HG03060 (cell line): ENCODE measurements at regions not wholly inside any gene's neighbourhood (a gene's known extent, or its start where the extent isn't known, plus 50 kb on each side); places are given as distances from the start of the nearest gene placed in this dataset.
"Not testable (repeated sequence)": the region's sequence is repeated elsewhere in the genome, so short reads cannot be mapped to it uniquely, and the experiment has no call there.

Source experiments
- ATAC-seq: cut with Tn5 transposase; IDR thresholded peaks from one replicate; pipeline ENCODE4 v1.9.1; 2021; ENCODE audit warnings: low read depth, moderate number of reproducible peaks; ENCODE audit not compliant: unreplicated experiment

DNA sequence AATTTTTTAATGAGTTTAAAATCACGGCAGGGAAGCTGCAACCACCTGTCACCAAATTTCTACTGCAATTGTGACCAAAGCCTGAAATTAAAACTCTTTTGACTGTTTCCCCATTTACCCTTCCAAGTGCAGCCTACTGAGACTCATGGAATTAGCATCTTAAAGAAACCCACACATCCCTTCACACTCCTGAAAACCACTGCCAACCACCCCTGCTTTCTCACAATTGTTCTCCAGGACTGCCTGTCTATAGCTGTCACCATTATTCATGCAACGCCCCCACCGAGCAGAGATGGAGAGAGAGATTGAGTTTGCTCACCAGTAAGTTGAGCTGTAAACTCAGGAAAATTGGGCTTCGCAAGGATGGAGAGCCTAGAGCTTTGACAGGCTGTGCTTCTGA, 383.8 kb upstream of the SORCS1 start:
- no peak for ATAC-seq

DNA sequence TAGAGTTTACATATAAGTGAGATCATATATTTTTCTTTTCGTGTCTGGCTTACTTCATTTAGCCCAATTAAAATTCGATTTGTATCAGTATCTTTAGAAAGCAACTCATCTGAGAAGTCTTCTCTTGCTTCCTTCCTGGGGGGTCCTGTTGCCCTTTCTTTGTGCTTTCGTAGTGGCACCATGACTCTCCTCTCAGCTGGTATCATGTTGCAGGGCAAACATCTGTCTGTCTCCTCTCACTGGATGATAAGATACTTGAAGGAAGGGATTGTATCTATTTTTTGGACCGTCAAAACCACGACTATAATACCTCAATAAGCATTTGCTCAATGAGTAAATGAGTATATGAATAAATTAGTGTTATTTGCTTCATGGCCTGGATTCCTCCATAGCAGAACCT, 382.5 kb upstream of the SORCS1 start:
- no peak for ATAC-seq

DNA sequence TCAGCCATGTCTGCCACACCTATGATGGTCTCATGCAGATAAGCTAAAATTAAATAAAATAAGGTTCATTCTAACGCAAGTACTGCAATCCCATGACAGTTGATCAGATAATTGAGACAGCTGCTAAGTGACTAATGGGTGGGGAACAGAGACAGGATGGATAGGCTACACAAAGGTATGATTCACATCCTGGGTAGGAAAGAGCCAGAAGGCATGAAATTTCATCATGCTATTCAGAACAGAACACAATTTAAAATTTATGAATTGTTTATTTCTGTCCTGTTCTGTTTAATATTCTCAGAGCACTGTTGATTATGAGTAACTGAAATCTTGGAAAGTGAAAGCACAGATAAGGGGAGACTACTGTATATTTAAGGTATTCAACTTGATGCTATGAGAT, 381.8 kb upstream of the SORCS1 start:
- ATAC-seq: no peak

DNA sequence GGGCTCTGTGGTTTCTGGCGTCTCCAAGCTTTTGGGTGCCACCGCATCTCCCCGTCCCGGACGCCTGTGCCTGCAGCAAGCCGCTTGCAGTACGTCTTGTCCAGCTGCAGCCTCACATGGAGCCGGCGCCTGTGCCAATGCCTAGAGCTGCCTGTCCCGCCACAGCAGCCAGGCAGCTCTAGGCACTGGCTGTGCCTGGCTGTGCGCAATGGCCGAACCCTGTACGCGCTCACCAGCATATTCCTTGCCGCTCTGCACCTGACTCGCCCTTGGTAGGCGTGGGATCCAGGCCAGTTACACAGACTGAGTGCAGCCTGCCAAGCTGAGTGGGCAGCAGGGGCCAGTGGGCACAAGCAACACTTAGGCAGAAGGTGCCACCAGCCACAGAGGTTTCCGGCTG, 381.2 kb upstream of the SORCS1 start:
- no peak for ATAC-seq

DNA sequence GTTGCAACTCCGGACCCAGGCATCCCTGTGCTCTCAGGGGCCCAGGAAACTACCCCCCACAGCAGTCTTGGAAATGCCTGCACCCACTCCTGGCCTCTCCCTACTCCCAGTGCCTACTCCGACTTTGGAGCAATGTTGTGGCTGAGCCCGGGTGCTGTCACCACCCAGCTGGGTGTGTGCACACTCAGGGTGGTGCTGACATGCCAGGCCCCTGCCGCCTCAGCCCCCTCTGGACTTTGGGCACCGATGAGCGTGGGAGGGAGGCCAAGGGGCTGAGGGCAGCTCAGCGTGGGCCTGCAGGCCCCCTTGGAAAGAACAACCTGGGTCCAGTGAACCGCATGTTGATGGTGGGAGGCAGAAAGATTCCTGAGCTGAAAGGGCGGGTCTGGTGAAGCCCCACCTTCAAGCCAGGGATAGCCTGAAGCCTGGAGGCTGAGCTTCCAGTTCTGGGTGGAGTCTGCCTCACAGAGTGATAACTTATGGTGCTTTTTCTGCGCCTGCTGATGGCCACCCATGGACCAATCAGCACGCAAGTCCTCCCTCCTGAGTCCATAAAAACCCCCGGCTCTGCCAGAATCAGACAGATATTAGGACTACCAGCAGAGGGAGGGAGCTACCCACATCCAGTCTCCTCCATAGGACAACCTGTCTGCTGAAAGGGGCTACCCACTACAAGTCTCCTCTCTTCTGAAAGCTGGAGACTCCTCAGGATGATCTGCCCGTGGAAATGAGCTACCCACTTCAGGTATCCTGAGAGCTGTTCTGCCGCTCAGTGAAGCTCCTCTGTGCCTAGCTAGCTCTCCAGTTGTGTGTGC, 380.4 kb upstream of the SORCS1 start:
- no peak for ATAC-seq

DNA sequence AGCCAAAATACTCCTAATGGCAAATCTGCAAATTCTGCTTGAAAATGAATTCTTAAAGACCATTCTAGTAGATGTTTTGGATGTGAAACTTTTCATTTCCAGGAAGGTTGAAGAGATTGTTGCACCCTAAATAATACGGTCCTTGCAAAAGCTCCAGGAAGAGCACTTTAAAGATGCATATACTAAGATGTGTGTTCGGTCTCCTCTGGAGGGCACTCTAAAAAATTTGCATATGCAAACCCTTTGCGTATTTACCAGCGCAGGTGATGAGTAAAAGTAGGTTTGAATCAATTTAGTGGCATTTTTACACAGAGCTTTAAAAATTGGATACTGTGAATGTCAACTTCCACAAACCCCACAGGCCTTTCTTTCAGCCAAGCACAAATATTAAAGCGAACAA, 378.1 kb upstream of the SORCS1 start:
- ATAC-seq: no peak

DNA sequence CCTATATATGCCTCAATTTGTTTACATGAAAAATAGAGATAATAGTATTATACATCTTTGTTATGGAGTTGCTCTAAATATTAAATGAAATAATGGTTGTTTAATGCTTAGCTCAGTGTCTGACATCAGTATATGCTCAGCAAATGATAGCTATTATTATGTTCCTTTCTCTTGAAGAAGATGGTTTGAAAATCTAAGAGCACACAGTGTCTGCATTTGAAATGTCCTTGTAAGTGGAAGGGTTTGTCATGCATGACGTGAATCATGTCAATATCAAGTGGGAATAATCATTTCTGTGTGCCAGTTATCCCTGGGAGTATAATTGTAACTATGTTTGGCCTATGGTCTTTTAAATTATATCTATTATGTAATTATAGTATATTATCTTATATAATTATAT, 377.5 kb upstream of the SORCS1 start:
- no peak for ATAC-seq

DNA sequence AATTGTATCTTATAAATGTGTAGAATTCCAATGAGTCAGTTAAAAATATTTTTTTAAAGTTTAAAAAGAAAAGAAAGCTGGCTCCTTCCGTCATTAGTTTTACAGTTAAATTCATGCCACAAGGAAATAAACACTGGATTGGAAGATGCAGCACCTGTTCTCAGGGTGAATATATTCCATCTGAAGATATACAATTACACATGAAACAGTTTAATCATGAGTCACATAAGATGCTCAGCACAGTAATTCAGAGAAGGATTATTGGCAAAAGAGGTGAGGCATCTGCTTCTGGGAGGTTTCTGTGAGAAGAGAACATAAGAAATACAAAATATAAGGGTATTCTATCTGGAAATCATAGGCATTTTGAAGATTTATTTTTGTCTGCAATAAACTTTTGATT, 376.5 kb upstream of the SORCS1 start:
- no peak for ATAC-seq

DNA sequence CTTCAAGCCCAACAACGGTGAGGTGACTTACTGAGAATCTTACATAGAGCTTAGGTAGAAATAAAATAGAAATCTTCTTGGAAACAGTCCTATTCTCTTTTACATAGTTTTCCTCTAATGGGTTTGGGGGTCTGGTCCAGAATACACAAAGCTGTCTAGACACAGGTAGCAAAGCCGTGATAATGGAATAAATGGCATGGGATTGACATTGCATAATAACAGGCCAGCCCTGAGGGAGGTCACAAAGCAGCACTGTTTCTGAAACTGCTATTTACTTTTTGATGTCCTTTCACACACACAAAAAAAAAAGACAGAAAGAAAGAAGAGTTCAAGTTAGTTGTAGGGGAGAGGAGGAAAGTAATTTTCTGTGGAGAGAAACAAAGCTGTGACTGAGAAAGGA, 364.8 kb upstream of the SORCS1 start:
- no peak for ATAC-seq

DNA sequence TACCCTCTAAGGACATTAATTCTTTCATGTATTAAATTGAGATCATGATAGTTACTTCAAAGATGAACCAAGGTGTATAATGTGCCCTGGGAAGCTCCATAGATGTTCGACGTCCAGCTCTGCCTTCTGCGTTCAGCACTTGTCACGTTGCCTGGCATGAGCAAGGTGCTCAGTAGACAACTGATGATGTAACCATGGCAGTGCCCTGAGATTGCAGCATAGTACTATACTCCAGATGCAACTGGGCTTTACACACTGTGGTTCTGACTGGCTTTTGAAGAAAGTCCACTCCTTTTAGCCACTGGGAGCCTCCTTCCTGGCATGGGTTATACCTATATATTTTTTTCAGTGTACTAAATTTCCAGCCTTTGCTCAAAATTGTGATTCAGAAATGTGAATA, 355.8 kb upstream of the SORCS1 start:
- ATAC-seq: no peak

DNA sequence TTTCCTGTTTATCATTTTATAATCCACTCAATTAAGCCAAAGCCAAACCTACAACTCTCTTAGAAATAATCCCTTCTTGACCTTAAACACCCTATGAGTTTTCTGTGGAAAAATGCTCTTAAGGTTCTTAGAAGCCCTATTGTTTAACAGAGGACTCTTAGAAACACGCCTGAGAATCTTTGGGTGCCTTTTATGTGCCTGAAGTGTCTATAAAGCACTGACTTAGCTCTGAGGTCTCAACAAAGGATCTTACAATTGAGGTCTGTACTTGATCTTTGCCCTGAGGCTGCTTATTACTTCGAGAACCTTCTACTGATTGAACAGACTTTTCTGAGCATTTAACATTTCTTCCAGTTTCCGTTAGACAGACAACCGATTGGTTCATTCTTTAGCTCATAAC, 353.3 kb upstream of the SORCS1 start:
- no peak for ATAC-seq

DNA sequence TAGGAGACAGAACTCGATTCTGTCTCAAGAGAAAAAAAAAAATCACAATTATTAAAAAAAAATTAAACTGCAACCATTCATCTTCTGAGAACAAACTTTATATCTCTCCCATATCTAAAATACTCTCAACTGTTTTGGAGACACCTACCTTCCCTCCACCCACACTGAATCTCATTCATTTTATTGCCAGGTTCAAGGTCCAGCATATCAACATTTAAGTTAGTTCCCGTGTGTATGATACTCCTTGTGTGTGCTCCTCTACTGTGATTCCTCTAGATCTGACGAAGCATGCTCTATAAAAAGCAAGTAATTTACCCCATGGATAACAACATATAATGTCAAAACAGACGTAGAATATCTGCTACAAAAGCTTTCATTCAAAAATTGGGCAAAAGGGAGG, 351.8 kb upstream of the SORCS1 start:
- no peak for ATAC-seq

DNA sequence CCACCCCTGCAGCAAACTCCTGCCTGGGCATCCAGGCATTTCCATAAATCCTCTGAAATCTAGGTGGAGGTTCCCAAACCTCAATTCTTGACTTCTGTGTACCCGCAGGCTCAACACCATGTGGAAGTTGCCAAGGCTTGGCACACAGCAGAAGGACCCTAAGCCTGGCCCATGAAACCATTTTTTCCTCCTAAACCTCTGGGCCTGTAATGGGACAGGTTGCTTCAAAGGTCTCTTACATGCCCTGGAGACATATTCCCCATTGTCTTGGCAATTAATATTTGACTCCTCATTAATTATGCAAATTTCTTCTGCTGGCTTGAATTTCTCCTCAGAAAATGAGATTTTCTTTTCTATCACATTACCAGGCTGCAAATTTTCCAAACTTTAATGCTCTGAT, 339.5 kb upstream of the SORCS1 start:
- not testable (repeated sequence) for ATAC-seq

DNA sequence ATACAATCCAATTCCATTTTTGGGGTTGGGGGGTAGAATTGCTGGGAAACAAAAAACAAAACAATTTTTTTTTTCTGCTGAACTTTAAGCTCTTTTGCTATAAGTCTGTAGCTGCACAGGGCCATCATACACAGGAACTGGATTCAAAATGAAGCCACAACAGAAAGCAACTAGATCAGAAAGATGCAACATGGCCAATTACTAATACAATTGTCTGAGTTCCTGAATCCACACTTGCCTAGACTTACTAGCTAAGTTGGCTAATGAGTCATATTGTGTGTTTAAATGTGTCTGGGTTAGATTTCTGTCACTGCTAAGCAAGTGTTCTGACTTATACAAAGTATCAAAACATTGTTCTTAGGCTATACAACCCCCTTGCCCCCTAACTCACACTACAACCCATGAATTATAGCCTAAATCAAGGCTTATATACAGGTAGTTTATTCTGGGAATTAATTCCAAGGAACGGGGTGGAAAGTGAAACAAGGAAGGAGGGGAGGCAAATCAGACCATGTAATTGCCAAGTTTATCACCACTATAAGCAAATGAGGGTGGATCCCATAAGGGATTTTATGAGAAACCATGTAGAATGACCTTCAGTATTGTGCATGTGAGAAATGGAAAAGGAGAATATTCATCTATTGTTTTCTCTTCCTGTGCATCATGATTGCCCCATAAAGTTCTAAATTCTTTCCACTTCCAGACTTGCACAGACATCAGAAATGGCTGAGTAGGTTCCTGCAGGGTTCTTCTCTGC, 337.9 kb upstream of the SORCS1 start:
- ATAC-seq: no peak

DNA sequence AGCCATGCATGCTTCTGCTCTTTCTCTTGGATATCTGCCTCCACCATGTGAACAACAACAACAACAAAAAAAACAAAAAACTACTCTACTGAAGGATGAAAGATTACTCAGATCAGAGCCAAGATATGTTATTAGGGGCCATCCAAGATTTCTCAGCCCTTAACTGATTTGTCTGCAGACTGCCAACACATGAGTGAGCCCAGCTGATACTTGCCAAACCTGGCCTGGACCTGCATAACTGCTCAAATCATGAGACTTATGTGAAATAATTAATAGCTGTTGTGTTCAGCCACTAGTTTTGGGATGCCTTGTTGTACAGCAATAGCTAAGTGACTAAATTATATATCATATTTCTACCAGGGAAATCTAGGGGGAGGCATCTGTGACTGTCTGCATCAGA, 334.5 kb upstream of the SORCS1 start:
- ATAC-seq: no peak

DNA sequence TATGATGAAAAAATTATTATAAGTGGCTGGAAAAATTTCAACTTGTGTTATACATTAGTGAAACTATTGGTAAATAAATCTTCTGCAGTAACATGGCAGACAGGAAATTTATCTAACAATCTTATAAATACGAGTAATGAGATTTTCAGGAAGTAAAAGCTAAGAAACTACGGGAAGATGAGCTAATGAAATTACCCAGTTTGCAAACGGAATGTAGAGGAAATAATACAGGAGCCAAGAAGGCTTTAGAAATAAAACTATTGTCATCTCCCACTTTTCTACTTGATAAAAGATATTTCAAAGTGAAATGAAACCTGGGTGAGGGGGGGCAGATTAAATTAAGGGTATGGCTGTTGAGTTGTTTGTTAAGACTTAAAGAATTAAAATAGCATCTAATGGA, 332.5 kb upstream of the SORCS1 start:
- ATAC-seq: no peak

DNA sequence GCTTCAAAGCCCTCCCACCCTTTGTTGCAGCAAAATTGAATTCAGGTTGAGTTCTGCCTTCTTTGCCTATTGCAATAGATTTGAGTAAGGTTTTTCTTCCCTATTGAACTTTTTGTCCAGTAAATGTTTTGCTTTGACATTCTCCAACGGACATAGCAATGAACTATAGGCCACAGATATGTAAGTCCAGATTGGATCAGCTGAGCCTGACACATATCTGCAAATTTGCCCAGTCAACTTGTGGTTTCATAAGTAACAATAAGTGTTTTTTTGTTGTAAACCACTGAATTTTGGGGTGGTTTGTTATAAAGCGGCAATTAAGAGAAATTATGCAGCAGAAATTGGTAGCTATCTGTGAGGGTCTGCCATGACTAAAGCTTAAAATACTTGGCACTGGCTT, 332.1 kb upstream of the SORCS1 start:
- no peak for ATAC-seq

DNA sequence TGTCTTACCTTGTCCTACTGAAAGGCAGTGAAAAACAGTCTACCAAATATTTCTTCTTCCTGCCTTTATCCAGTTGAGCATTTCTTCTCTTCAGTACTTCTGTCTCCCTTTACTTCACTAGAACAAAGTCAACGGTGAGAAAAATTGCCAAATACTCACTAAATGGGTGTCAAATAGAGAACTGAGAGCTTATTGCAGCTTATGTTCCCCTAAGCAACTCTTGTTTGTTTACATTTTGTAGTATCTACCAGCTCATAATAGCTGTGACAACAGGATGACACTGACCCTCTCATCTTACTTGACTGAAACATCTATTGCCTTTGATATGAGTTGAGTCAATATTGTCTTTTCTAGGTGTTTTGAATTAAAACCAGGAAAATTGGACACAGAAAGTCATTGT, 327.9 kb upstream of the SORCS1 start:
- no peak for ATAC-seq

DNA sequence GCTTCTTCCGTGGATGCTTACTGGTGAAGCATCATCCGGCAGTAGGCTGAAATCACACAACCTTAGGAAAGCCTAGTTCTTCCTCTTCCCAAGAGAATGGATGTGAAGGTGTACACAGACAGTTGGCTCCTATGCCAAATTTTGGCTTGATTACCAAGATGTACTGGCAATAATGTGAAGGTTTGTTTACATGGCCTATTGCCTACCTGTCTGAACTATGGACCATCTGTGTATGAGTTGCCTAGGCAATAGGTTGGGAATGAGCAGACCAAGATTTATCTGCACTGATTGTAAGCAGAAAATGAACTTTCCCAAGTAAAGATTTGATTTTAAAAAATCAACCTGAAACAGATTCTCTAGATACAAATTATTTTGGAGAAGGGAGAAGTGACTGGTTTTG, 325.9 kb upstream of the SORCS1 start:
- ATAC-seq: no peak

DNA sequence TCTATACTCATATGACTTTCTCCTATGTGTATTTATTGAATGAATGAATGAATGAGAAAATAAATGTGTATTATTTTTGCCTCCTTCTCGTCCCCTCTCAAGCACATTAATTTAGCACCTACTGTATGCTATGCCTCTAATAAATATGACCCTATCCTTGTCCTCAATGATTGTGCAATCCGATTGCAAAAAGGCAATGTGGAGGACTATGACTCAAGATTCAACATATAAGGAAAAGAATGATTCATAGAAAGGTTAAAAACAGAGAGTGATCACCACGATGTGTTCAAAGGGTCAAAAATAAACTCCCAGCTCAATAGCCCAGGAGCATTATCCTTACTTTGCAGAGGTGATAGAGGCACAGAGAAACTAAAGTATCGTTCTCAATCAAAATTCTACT, 322.8 kb upstream of the SORCS1 start:
- no peak for ATAC-seq

DNA sequence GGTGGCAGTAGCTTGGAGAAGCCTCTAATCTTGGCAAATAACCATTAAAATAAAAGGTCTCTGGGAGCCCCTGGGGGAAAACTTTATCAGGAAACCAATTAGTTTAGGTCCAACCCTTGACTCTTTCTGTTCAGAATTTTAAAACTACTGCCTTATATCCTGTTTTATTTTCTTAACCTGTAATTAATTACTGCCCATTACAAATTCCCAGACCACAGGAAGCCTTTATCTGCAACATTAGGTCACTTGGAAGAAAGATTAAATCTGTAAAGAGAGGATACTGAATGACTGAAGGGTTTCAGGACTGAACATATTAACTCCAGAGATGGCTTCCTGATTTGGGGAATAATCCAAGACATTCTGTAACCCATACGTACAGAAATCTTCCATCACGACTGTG, 320.5 kb upstream of the SORCS1 start:
- no peak for ATAC-seq

DNA sequence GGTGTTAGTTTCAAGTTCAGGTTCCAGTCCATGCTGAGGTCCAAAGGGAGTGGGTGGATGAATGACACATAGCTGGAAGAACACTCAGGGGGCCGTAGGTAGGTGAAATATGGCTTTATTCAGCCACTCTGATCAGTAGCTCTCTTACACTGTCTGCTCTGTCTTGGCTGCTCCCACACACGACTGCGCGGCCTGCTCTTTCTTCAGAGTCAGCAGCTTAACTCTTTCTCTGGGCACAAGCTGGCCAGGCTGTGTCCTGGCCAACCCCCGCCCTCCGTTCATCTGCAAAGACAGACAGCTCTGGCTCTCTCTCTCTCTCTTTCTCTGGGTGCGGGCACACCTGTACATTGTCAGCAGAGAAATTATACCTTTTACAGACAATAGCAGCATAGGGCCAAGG, 317.4 kb upstream of the SORCS1 start:
- no peak for ATAC-seq
